Mucosa of descending colon (tissue), 3 donors: ENCODE measurements at regions not wholly inside any gene's neighbourhood (a gene's known extent, or its start where the extent isn't known, plus 50 kb on each side); places are given as distances from the start of the nearest gene placed in this dataset.

Experiments
- ATAC-seq: fragments of 200-7000 bp; cut with Tn5 transposase; one replicate; pipeline ENCODE4 v1.9.1; 2020; ENCODE audit warnings: mild to moderate bottlenecking, moderate library complexity
- DNase-seq, 3 donors: peaks; one replicate each; pipeline ENCODE4 v3.0.0-alpha.2; 2020
- H3K36me3 ChIP-seq: fragments of 200-600 bp; one replicate; pipeline ENCODE4 v1.8.0; 2021; ENCODE audit warnings: low read depth, mild to moderate bottlenecking
- H3K4me1 ChIP-seq: fragments of 200-600 bp; one replicate; pipeline ENCODE4 v1.8.0; 2021; ENCODE audit warnings: low read depth, mild to moderate bottlenecking
- H3K4me3 ChIP-seq: fragments of 200-600 bp; one replicate; pipeline ENCODE4 v1.8.0; 2021; ENCODE audit warnings: mild to moderate bottlenecking
- H3K9me3 ChIP-seq: fragments of 200-600 bp; one replicate; pipeline ENCODE4 v1.8.0; 2021; ENCODE audit warnings: mild to moderate bottlenecking
- intact Hi-C, 2 donors: fragments of 100-400 bp; cut with DNase I in 1 of 2; cut with micrococcal nuclease in 1 of 2; formaldehyde crosslinking; loops; one replicate each; pipeline versions ENCODE4 v1.11.0 to v1.11.1; 2022; cut with DNase I, micrococcal nuclease
- TF ChIP-seq, protein P1 (sequence below): fragments of 200-600 bp; IDR thresholded peaks from one replicate; pipeline ENCODE4 v1.8.0; 2022; ENCODE audit warnings: antibody characterized with exemption, mild to moderate bottlenecking
- donor health status: DM: no; HTN: no; CAD: no; lungs with moderate emphysema.
- donor health status: DM: no; HTN: no; CAD: no.
- donor health status: DM: no; HTN: yes; CAD: no.

DNA sequence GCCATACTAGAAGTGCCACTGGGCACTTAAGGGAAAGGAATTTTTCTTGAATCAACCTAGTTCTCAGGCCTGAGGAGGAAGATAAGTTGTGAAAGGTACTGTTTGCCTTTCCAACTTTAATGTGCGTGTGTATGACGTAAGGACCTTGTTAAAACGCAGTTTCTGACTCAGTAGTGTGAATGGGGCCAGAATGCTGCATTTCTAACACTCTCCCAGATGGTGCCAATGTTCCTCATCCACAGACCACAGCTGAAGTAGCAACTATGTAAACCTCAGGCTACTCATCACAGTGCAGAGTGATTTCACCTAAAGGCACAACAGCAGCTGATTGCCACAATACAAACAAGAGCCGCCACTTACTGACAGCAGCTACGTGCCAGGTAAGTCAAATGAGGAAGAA lies 103.6 kb downstream of the OTOL1 start:
- no peak for ATAC-seq
- no peak for DNase-seq
- Histone ChIP-seq H3K9me3 (no peaks in the 10 kb centered on the region), H3K36me3 (no peaks in the 10 kb centered on the region), H3K4me1 (no peaks in the 10 kb centered on the region), H3K4me3 (no peak overlapping the region)
- intact Hi-C loops: no loop called here
- TF ChIP-seq, protein P1, sequence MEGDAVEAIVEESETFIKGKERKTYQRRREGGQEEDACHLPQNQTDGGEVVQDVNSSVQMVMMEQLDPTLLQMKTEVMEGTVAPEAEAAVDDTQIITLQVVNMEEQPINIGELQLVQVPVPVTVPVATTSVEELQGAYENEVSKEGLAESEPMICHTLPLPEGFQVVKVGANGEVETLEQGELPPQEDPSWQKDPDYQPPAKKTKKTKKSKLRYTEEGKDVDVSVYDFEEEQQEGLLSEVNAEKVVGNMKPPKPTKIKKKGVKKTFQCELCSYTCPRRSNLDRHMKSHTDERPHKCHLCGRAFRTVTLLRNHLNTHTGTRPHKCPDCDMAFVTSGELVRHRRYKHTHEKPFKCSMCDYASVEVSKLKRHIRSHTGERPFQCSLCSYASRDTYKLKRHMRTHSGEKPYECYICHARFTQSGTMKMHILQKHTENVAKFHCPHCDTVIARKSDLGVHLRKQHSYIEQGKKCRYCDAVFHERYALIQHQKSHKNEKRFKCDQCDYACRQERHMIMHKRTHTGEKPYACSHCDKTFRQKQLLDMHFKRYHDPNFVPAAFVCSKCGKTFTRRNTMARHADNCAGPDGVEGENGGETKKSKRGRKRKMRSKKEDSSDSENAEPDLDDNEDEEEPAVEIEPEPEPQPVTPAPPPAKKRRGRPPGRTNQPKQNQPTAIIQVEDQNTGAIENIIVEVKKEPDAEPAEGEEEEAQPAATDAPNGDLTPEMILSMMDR: no peak

DNA sequence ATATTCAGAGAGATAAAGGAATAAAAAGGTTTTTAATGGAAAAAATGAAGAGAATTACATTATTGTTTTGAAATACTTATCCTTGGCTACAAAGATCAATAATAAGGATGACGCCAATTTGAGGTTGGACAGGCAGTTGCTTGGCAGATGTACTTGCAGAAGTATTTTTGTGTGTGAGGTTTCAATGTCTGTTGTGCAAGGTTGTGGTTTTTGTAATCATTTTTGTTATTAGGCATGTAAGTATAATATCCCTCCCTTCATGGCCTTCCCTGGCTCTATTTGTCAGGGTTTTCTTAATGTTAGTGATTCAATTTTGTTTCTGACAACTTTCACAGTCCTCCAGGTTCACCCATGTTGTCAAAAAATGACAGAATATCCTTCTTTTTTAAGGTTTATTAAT lies 105.9 kb downstream of the OTOL1 start:
- no peaks in the 10 kb centered on the region for H3K36me3 ChIP-seq
- intact Hi-C loops: no loop called here
- H3K9me3 ChIP-seq: no peaks in the 10 kb centered on the region
- ATAC-seq (no peak), DNase-seq (no peak)
- no peak overlapping the region for H3K4me3 ChIP-seq
- TF ChIP-seq, protein P1: no peak
- H3K4me1 ChIP-seq: no peaks in the 10 kb centered on the region

DNA sequence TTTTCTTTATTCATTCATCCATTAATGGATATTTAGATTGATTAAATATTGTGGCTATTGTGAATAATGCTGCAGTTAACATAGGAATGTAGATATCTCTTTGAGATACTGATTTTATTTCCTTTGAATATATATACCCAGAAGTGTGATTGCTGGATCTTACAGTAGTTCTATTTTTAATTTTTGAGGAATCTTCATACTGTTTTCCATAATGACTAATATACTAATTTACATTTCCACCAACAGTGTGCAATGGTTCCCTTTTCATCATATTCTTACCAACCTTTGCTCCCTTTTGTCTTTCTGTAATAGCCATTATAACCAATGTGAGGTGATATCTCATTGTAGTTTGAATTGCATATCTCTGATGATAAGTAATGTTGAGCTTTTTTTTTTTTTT lies 106.3 kb downstream of the OTOL1 start:
- DNase-seq: no peak
- Histone ChIP-seq H3K9me3 (no peaks in the 10 kb centered on the region), H3K36me3 (no peaks in the 10 kb centered on the region), H3K4me1 (no peaks in the 10 kb centered on the region), H3K4me3 (no peak overlapping the region)
- ATAC-seq: no peak
- TF ChIP-seq, protein P1: no peak
- intact Hi-C loops: no loop called here

DNA sequence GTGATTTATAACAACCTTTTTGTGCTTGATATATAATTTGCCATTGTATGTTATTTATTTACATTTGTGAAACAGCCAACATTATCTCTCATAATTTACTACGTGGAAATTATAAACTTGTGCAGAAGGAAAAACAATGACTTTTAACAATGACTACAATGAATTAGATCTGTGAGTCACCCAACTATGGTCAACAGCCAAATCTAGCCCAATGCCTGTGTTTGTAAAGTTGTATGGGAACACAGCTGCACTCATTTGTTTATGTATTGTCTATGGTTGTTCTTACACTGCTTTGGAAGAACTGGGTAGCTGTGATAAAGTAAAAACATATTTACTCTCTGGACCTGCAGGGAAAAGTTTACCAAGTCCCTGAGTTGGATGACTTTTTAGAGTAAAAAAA lies 110.4 kb downstream of the OTOL1 start:
- H3K4me3 ChIP-seq: no peak overlapping the region
- no peaks in the 10 kb centered on the region for H3K36me3 ChIP-seq
- DNase-seq (no peak), ATAC-seq (no peak)
- H3K9me3 ChIP-seq: peaks cover 2% of the 10 kb centered on the region
- H3K4me1 ChIP-seq: no peaks in the 10 kb centered on the region
- TF ChIP-seq, protein P1: no peak
- intact Hi-C loops: no loop called here

DNA sequence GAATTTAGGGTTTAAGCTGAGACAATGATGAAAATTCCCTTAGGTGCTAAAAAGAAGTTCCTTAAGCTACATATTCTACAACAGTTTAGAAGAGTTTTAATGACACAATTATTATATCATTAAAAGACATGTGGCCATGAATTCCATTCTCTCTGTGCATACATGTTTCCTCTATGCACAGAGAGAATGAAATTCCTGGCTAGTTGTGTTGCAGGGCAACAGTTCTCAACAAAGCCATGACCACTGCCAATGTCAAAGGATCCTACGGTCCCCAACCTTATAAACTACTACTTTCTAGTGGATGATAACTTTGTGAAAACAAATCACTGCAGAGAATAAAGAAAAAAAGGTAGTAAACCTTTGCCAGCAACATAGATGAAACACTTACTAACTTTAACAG lies 122.7 kb downstream of the OTOL1 start:
- ATAC-seq: no peak
- intact Hi-C loops: no loop called here
- H3K4me3 ChIP-seq: no peak overlapping the region
- no peaks in the 10 kb centered on the region for H3K4me1 ChIP-seq
- DNase-seq: no peak
- TF ChIP-seq, protein P1: no peak
- no peaks in the 10 kb centered on the region for H3K9me3 ChIP-seq
- no peaks in the 10 kb centered on the region for H3K36me3 ChIP-seq

DNA sequence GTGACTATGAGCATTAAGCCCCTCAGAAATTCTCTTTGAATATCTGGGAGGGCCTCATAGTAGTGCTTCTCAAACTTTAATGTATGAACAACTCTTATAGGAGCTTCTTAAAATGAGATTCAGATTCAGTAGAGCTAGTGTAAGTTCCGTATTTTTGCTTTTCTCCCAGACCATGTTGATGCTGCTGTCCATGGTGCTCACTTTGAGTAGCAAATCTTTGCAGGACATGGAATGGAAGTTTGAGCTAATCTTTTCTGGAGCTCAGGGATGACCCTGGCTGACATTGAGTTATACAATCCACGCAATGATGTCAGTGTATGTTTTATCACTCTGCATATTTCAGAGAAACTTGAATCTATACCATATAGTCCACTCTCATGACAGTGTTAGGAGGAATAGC lies 134.2 kb downstream of the OTOL1 start:
- no peak for DNase-seq
- intact Hi-C loops: no loop called here
- TF ChIP-seq, protein P1: no peak
- no peaks in the 10 kb centered on the region for H3K4me1 ChIP-seq
- H3K36me3 ChIP-seq: no peaks in the 10 kb centered on the region
- no peaks in the 10 kb centered on the region for H3K9me3 ChIP-seq
- H3K4me3 ChIP-seq: no peak overlapping the region
- no peak for ATAC-seq
